ENCODE measurements at regions not wholly inside any gene's neighbourhood (a gene's known extent, or its start where the extent isn't known, plus 50 kb on each side); places are given as distances from the start of the nearest gene placed in this dataset.

DNA sequence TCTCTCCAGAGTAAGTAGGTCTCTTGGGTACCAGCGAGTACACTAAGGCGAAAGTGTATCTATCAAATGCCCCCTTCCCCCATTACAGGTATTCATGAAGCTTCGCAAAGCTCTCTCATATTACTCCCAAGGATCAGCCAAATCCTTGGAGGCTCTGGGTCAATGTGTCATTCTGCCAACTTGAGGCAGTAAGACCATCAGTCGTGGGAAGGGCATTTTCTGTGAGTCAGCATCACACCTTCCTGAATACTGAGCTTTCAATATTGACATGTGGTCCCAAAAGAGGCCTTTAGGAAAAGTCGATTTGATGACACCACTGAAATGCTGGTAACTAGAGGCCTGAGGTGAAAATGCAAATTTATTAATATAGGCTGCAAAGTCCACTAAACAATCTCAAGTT lies 323.9 kb downstream of the LRIG3 start:
- TF ChIP-seq, protein P1, sequence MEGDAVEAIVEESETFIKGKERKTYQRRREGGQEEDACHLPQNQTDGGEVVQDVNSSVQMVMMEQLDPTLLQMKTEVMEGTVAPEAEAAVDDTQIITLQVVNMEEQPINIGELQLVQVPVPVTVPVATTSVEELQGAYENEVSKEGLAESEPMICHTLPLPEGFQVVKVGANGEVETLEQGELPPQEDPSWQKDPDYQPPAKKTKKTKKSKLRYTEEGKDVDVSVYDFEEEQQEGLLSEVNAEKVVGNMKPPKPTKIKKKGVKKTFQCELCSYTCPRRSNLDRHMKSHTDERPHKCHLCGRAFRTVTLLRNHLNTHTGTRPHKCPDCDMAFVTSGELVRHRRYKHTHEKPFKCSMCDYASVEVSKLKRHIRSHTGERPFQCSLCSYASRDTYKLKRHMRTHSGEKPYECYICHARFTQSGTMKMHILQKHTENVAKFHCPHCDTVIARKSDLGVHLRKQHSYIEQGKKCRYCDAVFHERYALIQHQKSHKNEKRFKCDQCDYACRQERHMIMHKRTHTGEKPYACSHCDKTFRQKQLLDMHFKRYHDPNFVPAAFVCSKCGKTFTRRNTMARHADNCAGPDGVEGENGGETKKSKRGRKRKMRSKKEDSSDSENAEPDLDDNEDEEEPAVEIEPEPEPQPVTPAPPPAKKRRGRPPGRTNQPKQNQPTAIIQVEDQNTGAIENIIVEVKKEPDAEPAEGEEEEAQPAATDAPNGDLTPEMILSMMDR (IDR thresholded peaks at IDR 0.05; ENCODE audit: insufficient read depth, low read length, poor library complexity, severe bottlenecking) = no peak
- TF ChIP-seq EZH2phosphoT487 (conservative IDR thresholded peaks at IDR 0.05; ENCODE audit: low read length) = no peak
